Hepatocyte (in vitro differentiated cells): ENCODE measurements at regions not wholly inside any gene's neighbourhood (a gene's known extent, or its start where the extent isn't known, plus 50 kb on each side); places are given as distances from the start of the nearest gene placed in this dataset.

Source experiments
- EZH2 ChIP-seq: fragments of 200-600 bp; sonication (generic); IDR thresholded peaks from 2 replicates; pipeline ENCODE4 v1.6.1; 2016; ENCODE audit warnings: antibody characterized with exemption, mild to moderate bottlenecking, borderline replicate concordance
- TF ChIP-seq, protein P1 (sequence below): fragments of 200-600 bp; sonication (generic); IDR thresholded peaks from 2 replicates; pipeline ENCODE4 v1.5.1; 2016; ENCODE audit warnings: antibody characterized with exemption, mild to moderate bottlenecking; ENCODE audit not compliant: poor library complexity

- TF ChIP-seq, protein P1, sequence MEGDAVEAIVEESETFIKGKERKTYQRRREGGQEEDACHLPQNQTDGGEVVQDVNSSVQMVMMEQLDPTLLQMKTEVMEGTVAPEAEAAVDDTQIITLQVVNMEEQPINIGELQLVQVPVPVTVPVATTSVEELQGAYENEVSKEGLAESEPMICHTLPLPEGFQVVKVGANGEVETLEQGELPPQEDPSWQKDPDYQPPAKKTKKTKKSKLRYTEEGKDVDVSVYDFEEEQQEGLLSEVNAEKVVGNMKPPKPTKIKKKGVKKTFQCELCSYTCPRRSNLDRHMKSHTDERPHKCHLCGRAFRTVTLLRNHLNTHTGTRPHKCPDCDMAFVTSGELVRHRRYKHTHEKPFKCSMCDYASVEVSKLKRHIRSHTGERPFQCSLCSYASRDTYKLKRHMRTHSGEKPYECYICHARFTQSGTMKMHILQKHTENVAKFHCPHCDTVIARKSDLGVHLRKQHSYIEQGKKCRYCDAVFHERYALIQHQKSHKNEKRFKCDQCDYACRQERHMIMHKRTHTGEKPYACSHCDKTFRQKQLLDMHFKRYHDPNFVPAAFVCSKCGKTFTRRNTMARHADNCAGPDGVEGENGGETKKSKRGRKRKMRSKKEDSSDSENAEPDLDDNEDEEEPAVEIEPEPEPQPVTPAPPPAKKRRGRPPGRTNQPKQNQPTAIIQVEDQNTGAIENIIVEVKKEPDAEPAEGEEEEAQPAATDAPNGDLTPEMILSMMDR: no peak
- no peak for TF ChIP-seq EZH2
These were observed 147.8 kb upstream of the FOXD4L5 start for GRCh38 chr9:65432722-65433323.
